Right renal cortex interstitium (tissue), 3 donors: ENCODE measurements at regions not wholly inside any gene's neighbourhood (a gene's known extent, or its start where the extent isn't known, plus 50 kb on each side); places are given as distances from the start of the nearest gene placed in this dataset.
"Not testable (repeated sequence)": the region's sequence is repeated elsewhere in the genome, so short reads cannot be mapped to it uniquely, and the experiment has no call there.

ENCODE experiments used
- DNase-seq, 3 donors: peaks; one replicate each; pipeline ENCODE4 v3.0.0-alpha.2; 2013; ENCODE audit warnings: low read depth in 3 of 3, low spot score in 2 of 3

- DNase-seq = no peak
Measured at GRCh38 chr7:153912211-153912610, 140.0 kb upstream of the DPP6 start.

GRCh38 chr7:153920126-153920525 lies 132.1 kb upstream of the DPP6 start:
- DNase-seq = no peak

GRCh38 chr7:153920897-153921296 lies 131.3 kb upstream of the DPP6 start:
- DNase-seq = no peak

- DNase-seq = no peak
Measured at GRCh38 chr7:153921408-153921807, 130.8 kb upstream of the DPP6 start.

- DNase-seq = no peak
Measured at GRCh38 chr7:153930696-153931095, 121.5 kb upstream of the DPP6 start.

GRCh38 chr7:153934048-153934447 lies 118.2 kb upstream of the DPP6 start:
- no peak for DNase-seq

GRCh38 chr7:153934629-153935028 lies 117.6 kb upstream of the DPP6 start:
- DNase-seq = no peak

GRCh38 chr7:153935095-153935494 lies 117.1 kb upstream of the DPP6 start:
- no peak for DNase-seq

GRCh38 chr7:153938451-153938850 lies 113.7 kb upstream of the DPP6 start:
- no peak for DNase-seq

GRCh38 chr7:153939177-153939576 lies 113.0 kb upstream of the DPP6 start:
- no peak for DNase-seq

GRCh38 chr7:153939654-153940053 lies 112.5 kb upstream of the DPP6 start:
- no peak for DNase-seq

- DNase-seq = no peak
Measured at GRCh38 chr7:153941061-153941460, 111.1 kb upstream of the DPP6 start.

- no peak for DNase-seq
Measured at GRCh38 chr7:153942036-153942435, 110.2 kb upstream of the DPP6 start.

- DNase-seq = peak in 1 of 3 donors; percentile 48
Measured at GRCh38 chr7:153943457-153943856, 108.7 kb upstream of the DPP6 start.

GRCh38 chr7:153943861-153944260 lies 108.3 kb upstream of the DPP6 start:
- no peak for DNase-seq

GRCh38 chr7:153948060-153948459 lies 104.1 kb upstream of the DPP6 start:
- DNase-seq = no peak

GRCh38 chr7:153951316-153951715 lies 100.9 kb upstream of the DPP6 start:
- DNase-seq = no peak

- no peak for DNase-seq
Measured at GRCh38 chr7:153954477-153954876, 97.7 kb upstream of the DPP6 start.

GRCh38 chr7:153957677-153958076 lies 94.5 kb upstream of the DPP6 start:
- not testable (repeated sequence) for DNase-seq

- not testable (repeated sequence) for DNase-seq
Measured at GRCh38 chr7:153958381-153958780, 93.8 kb upstream of the DPP6 start.

GRCh38 chr7:153958789-153959188 lies 93.4 kb upstream of the DPP6 start:
- not testable (repeated sequence) for DNase-seq

- DNase-seq = not testable (repeated sequence)
Measured at GRCh38 chr7:153964481-153965112, 87.6 kb upstream of the DPP6 start.

- DNase-seq = not testable (repeated sequence)
Measured at GRCh38 chr7:153969016-153969415, 83.2 kb upstream of the DPP6 start.
